Duodenal mucosa (tissue), 2 donors: ENCODE measurements at regions not wholly inside any gene's neighbourhood (a gene's known extent, or its start where the extent isn't known, plus 50 kb on each side); places are given as distances from the start of the nearest gene placed in this dataset.

Experiments
- H3K27ac ChIP-seq: one replicate; pipeline ENCODE4 v1.7.0; 2013; ENCODE audit warnings: low read depth, low read length
- H3K27me3 ChIP-seq, 2 donors: one replicate each; pipeline ENCODE4 v1.7.0; 2013; ENCODE audit warnings: low read length in 2 of 2, control low read depth in 1 of 2; ENCODE audit not compliant: insufficient read depth in 2 of 2, control insufficient read depth in 1 of 2
- H3K36me3 ChIP-seq, 2 donors: one replicate each; pipeline ENCODE4 v1.7.0; 2013; ENCODE audit warnings: low read length in 2 of 2, control low read depth in 1 of 2; ENCODE audit not compliant: insufficient read depth in 2 of 2, control insufficient read depth in 1 of 2
- H3K4me1 ChIP-seq, 2 donors: one replicate each; pipeline ENCODE4 v1.7.0; 2013; ENCODE audit warnings: low read length in 2 of 2, control low read depth in 1 of 2; ENCODE audit not compliant: insufficient read depth in 2 of 2, control insufficient read depth in 1 of 2
- H3K4me3 ChIP-seq, 2 donors: one replicate each; pipeline ENCODE4 v1.7.0; 2013; ENCODE audit warnings: low read length in 2 of 2, low read depth in 1 of 2
- H3K9ac ChIP-seq, 2 donors: one replicate each; pipeline ENCODE4 v1.7.0; 2013; ENCODE audit warnings: low read length in 2 of 2, low read depth in 1 of 2
- H3K9me3 ChIP-seq, 2 donors: one replicate each; pipeline ENCODE4 v1.7.0; 2013; ENCODE audit warnings: low read length in 2 of 2, control low read depth in 1 of 2; ENCODE audit not compliant: control insufficient read depth in 1 of 2

DNA sequence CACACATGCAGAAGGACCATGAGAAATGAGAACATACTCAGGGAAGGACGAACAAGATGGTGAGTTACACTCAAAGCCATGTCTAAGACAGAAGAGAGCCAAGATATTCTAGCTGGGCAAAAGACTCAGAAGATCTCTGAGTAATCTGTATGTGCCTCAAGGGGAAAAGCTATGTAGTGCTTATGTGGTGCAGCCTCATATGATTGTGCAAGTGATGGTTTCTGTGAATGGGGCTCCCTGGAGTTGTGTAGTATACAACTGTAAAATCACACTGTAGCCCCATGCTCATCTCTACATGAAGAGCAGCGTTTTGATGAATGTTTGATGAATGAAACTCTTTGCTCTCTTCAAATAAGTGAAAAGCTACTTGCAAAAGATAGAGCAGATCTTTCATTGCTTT is 57.5 kb downstream of the OSR1 start:
- H3K4me1 ChIP-seq = no peaks in the 10 kb centered on the region
- H3K9me3 ChIP-seq = no peaks in the 10 kb centered on the region
- H3K27ac ChIP-seq = no peak overlapping the region
- H3K4me3 ChIP-seq = no peak overlapping the region
- no peaks in the 10 kb centered on the region for H3K27me3 ChIP-seq
- H3K9ac ChIP-seq = no peak overlapping the region
- no peaks in the 10 kb centered on the region for H3K36me3 ChIP-seq

- Histone ChIP-seq H3K36me3 (no peaks in the 10 kb centered on the region), H3K27ac (no peak overlapping the region), H3K4me3 (no peak overlapping the region), H3K9ac (no peak overlapping the region), H3K9me3 (no peaks in the 10 kb centered on the region), H3K27me3 (no peaks in the 10 kb centered on the region), H3K4me1 (no peaks in the 10 kb centered on the region)
Observed at GRCh38 chr2:19299522-19299921, 58.9 kb downstream of the OSR1 start.

GRCh38 chr2:19299032-19299431 is 59.4 kb downstream of the OSR1 start:
- Histone ChIP-seq H3K27ac (no peak overlapping the region), H3K9ac (no peak overlapping the region), H3K9me3 (no peaks in the 10 kb centered on the region), H3K36me3 (no peaks in the 10 kb centered on the region), H3K4me3 (no peak overlapping the region), H3K4me1 (no peaks in the 10 kb centered on the region), H3K27me3 (no peaks in the 10 kb centered on the region)

GRCh38 chr2:19297716-19298115 is 60.7 kb downstream of the OSR1 start:
- no peak overlapping the region for H3K27ac ChIP-seq
- no peaks in the 10 kb centered on the region for H3K4me1 ChIP-seq
- H3K9ac ChIP-seq = no peak overlapping the region
- H3K4me3 ChIP-seq = no peak overlapping the region
- H3K27me3 ChIP-seq = no peaks in the 10 kb centered on the region
- no peaks in the 10 kb centered on the region for H3K36me3 ChIP-seq
- no peaks in the 10 kb centered on the region for H3K9me3 ChIP-seq

- Histone ChIP-seq H3K36me3 (no peaks in the 10 kb centered on the region), H3K27ac (no peak overlapping the region), H3K9ac (no peak overlapping the region), H3K9me3 (no peaks in the 10 kb centered on the region), H3K4me1 (peaks cover 0 to 5% of the 10 kb centered on the region in 2 donors), H3K27me3 (no peaks in the 10 kb centered on the region), H3K4me3 (no peak overlapping the region)
Observed at GRCh38 chr2:19295998-19296502, 62.4 kb downstream of the OSR1 start.

- Histone ChIP-seq H3K27ac (no peak overlapping the region), H3K9ac (no peak overlapping the region), H3K9me3 (no peaks in the 10 kb centered on the region), H3K4me1 (peaks cover 0 to 5% of the 10 kb centered on the region in 2 donors), H3K36me3 (no peaks in the 10 kb centered on the region), H3K4me3 (no peak overlapping the region), H3K27me3 (no peaks in the 10 kb centered on the region)
Observed at GRCh38 chr2:19292007-19292406, 66.4 kb downstream of the OSR1 start.

DNA sequence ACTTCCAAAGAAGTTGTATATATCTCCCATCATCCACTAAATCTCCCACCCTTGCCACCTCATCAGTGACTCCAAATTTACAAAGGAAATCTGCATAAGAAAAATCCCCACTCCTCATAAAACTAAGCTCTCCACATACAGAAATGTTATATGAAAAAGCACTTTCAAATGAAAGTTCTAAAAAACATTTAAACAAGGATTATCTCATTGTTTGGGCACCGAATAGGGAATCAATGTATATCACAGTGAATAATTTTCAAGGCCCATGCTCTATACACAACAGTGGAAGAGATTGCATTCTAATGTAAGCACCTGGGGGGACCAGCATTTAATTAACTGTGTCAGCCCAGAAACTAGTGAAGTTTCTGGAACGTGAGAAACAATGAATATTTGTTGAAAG is 70.1 kb downstream of the OSR1 start:
- H3K36me3 ChIP-seq = no peaks in the 10 kb centered on the region
- H3K27me3 ChIP-seq = no peaks in the 10 kb centered on the region
- no peak overlapping the region for H3K4me3 ChIP-seq
- peaks cover 0 to 5% of the 10 kb centered on the region in 2 donors for H3K4me1 ChIP-seq
- H3K9me3 ChIP-seq = no peaks in the 10 kb centered on the region
- no peak overlapping the region for H3K27ac ChIP-seq
- H3K9ac ChIP-seq = no peak overlapping the region

DNA sequence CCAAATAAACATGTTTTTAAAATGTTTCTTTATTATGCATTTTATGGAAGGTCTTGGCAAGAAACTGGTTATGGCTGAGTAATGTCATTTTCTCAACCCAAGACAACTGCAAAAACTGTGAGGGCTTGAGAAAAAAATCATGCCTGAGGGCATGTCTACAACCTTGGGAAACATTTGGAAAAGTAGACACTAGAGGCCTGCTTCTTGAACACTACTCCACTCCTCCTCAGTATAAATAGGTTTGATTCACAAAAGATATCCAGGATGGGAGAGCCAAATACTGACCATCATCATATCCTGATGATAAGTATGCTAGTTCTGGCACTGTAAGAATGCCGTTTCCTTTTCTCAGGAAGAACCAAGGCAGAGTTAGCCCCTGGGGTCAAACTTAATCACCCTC is 71.1 kb downstream of the OSR1 start:
- Histone ChIP-seq H3K4me3 (no peak overlapping the region), H3K4me1 (peaks cover 0 to 5% of the 10 kb centered on the region in 2 donors), H3K36me3 (no peaks in the 10 kb centered on the region), H3K9ac (no peak overlapping the region), H3K9me3 (no peaks in the 10 kb centered on the region), H3K27ac (no peak overlapping the region), H3K27me3 (no peaks in the 10 kb centered on the region)

- H3K36me3 ChIP-seq = no peaks in the 10 kb centered on the region
- no peaks in the 10 kb centered on the region for H3K9me3 ChIP-seq
- H3K27me3 ChIP-seq = no peaks in the 10 kb centered on the region
- no peak overlapping the region for H3K9ac ChIP-seq
- no peak overlapping the region for H3K4me3 ChIP-seq
- no peak overlapping the region for H3K27ac ChIP-seq
- no peaks in the 10 kb centered on the region for H3K4me1 ChIP-seq
Observed at GRCh38 chr2:19282305-19282704, 76.1 kb downstream of the OSR1 start.

GRCh38 chr2:19274439-19274838 is 84.0 kb downstream of the OSR1 start:
- H3K9ac ChIP-seq = no peak overlapping the region
- H3K27me3 ChIP-seq = no peaks in the 10 kb centered on the region
- no peak overlapping the region for H3K4me3 ChIP-seq
- no peaks in the 10 kb centered on the region for H3K4me1 ChIP-seq
- no peaks in the 10 kb centered on the region for H3K9me3 ChIP-seq
- no peaks in the 10 kb centered on the region for H3K36me3 ChIP-seq
- H3K27ac ChIP-seq = no peak overlapping the region

- Histone ChIP-seq H3K4me1 (no peaks in the 10 kb centered on the region), H3K9ac (no peak overlapping the region), H3K27me3 (no peaks in the 10 kb centered on the region), H3K9me3 (no peaks in the 10 kb centered on the region), H3K4me3 (no peak overlapping the region), H3K36me3 (no peaks in the 10 kb centered on the region), H3K27ac (no peak overlapping the region)
Observed at GRCh38 chr2:19272941-19273470, 85.4 kb downstream of the OSR1 start.
